H1 (cell line): ENCODE measurements at regions not wholly inside any gene's neighbourhood (a gene's known extent, or its start where the extent isn't known, plus 50 kb on each side); places are given as distances from the start of the nearest gene placed in this dataset.

Experiments
- CTCF ChIA-PET: fragments of 300-600 bp; sonication (Branson Sonifier 250); formaldehyde crosslinking; loops from one replicate; lab custom pipeline; 2021; ENCODE audit not compliant: partially characterized antibody; lab: Charles Lee
- POLR2A ChIA-PET: fragments of 300-600 bp; sonication (Branson Sonifier 250); formaldehyde crosslinking; loops from one replicate; lab custom pipeline; 2021; ENCODE audit warnings: inconsistent platforms; ENCODE audit not compliant: partially characterized antibody; lab: Charles Lee
- DNase-seq, 2 experiments: peaks; one replicate each; pipeline versions ENCODE4 v3.0.0 to v3.0.0-alpha.2; 2010 to 2022; ENCODE audit warnings: low spot score in 2 of 2, low read depth in 1 of 2, mixed read lengths in 1 of 2
- FAIRE-seq: peaks from 2 replicates; lab custom pipeline; 2011; peaks lifted over from hg19 to GRCh38; lab: Jason Lieb, UNC
- H2AFZ ChIP-seq: 2 replicates; pipeline ENCODE4 v1.8.1; 2012; ENCODE audit warnings: low read length, inconsistent platforms
- H2AK5ac ChIP-seq: 2 replicates; pipeline ENCODE4 v1.6.1; 2013; ENCODE audit warnings: low read depth, low read length
- H2BK120ac ChIP-seq: replicated peaks from 2 replicates; pipeline ENCODE3; 2013; ENCODE audit warnings: low read depth, low read length, inconsistent platforms
- H2BK12ac ChIP-seq: 2 replicates; pipeline ENCODE4 v1.6.1; 2013; ENCODE audit warnings: low read depth, low read length
- H2BK15ac ChIP-seq: 2 replicates; pipeline ENCODE4 v1.6.1; 2013; ENCODE audit warnings: low read length
- H2BK20ac ChIP-seq: 2 replicates; pipeline ENCODE4 v1.6.1; 2013; ENCODE audit warnings: low read length
- H2BK5ac ChIP-seq: 2 replicates; pipeline ENCODE4 v1.6.1; 2013; ENCODE audit warnings: low read depth, low read length
- H3K14ac ChIP-seq: 2 replicates; pipeline ENCODE4 v1.6.1; 2013; ENCODE audit warnings: inconsistent platforms; ENCODE audit not compliant: insufficient read length
- H3K18ac ChIP-seq: 2 replicates; pipeline ENCODE4 v1.6.1; 2013; ENCODE audit warnings: low read length; ENCODE audit errors: extremely low read depth
- H3K23ac ChIP-seq: 2 replicates; pipeline ENCODE4 v1.6.1; 2013; ENCODE audit warnings: inconsistent platforms; ENCODE audit not compliant: insufficient read length
- H3K23me2 ChIP-seq: 2 replicates; pipeline ENCODE4 v1.6.1; 2013; ENCODE audit warnings: low read depth, low read length
- H3K27ac ChIP-seq: 2 replicates; pipeline ENCODE4 v1.6.1; 2011; ENCODE audit warnings: low read depth, low read length, inconsistent platforms
- H3K27me3 ChIP-seq, 4 experiments: replicated peaks in 1 of 4; 1 replicate in 1 of 4; 2 replicates in 3 of 4; pipeline versions ENCODE4 v1.6.1 to v1.8.1; 2011 to 2013; ENCODE audit warnings: low read length in 3 of 4, mild to moderate bottlenecking in 3 of 4, inconsistent platforms in 2 of 4, mixed read lengths in 2 of 4, moderate library complexity in 1 of 4; ENCODE audit not compliant: control insufficient read depth in 3 of 4, insufficient read depth in 3 of 4; ENCODE audit errors: extremely low read depth in 1 of 4
- H3K36me3 ChIP-seq, 4 experiments: 2 replicates each; pipeline versions ENCODE4 v1.6.1 to v1.8.1; 2011 to 2013; ENCODE audit warnings: mild to moderate bottlenecking in 4 of 4, low read length in 3 of 4, moderate library complexity in 2 of 4, control low read depth in 1 of 4, inconsistent platforms in 1 of 4; ENCODE audit not compliant: insufficient read depth in 4 of 4, control insufficient read depth in 2 of 4
- H3K4ac ChIP-seq: replicated peaks from 2 replicates; pipeline ENCODE3; 2013; ENCODE audit warnings: low read length, low read depth, mixed read lengths, inconsistent platforms; ENCODE audit not compliant: insufficient read length
- H3K4me1 ChIP-seq, 4 experiments: replicated peaks in 1 of 4; 1 replicate in 1 of 4; 2 replicates in 3 of 4; pipeline versions ENCODE4 v1.6.1 to v1.8.1; 2011 to 2013; ENCODE audit warnings: low read length in 3 of 4, inconsistent platforms in 2 of 4, mixed read lengths in 1 of 4; ENCODE audit not compliant: insufficient read depth in 4 of 4, control insufficient read depth in 3 of 4
- H3K4me2 ChIP-seq, 2 experiments: 2 replicates each; pipeline versions ENCODE4 v1.6.1 to v1.8.1; 2011 to 2013; ENCODE audit warnings: low read depth in 2 of 2, low read length in 2 of 2, control low read depth in 1 of 2, inconsistent platforms in 1 of 2, mild to moderate bottlenecking in 1 of 2; ENCODE audit not compliant: insufficient read depth in 1 of 2
- H3K4me3 ChIP-seq, 4 experiments: fragments of 200-600, 300-600 bp in 1 of 4; sonication (generic), shearing (Covaris generic), sonication (Bioruptor Twin) in 1 of 4; 2 replicates each; pipeline versions ENCODE4 v1.5.1 to v1.8.1; 2011 to 2016; ENCODE audit warnings: low read length in 4 of 4, low read depth in 3 of 4, control low read depth in 2 of 4, inconsistent platforms in 2 of 4, mild to moderate bottlenecking in 2 of 4, mixed read lengths in 1 of 4, moderate library complexity in 1 of 4; ENCODE audit not compliant: insufficient read depth in 2 of 4; ENCODE audit errors: extremely low read depth in 1 of 4
- H3K56ac ChIP-seq: replicated peaks from 2 replicates; pipeline ENCODE3; 2013; ENCODE audit warnings: low read depth, mild to moderate bottlenecking, mixed read lengths, low read length, inconsistent platforms; ENCODE audit not compliant: insufficient read length
- H3K79me1 ChIP-seq: 2 replicates; pipeline ENCODE4 v1.6.1; 2013; ENCODE audit warnings: low read depth, low read length, control low read depth
- H3K79me2 ChIP-seq, 2 experiments: 2 replicates each; pipeline versions ENCODE4 v1.6.1 to v1.8.1; 2012 to 2013; ENCODE audit warnings: low read length in 2 of 2, mild to moderate bottlenecking in 2 of 2, inconsistent platforms in 1 of 2; ENCODE audit not compliant: insufficient read depth in 2 of 2, control insufficient read depth in 1 of 2
- H3K9ac ChIP-seq, 4 experiments: replicated peaks in 1 of 4; 1 replicate in 1 of 4; 2 replicates in 3 of 4; pipeline versions ENCODE4 v1.6.1 to v1.8.1; 2011 to 2013; ENCODE audit warnings: low read depth in 3 of 4, low read length in 3 of 4, control low read depth in 2 of 4, mild to moderate bottlenecking in 2 of 4, moderate library complexity in 2 of 4, inconsistent platforms in 1 of 4; ENCODE audit errors: extremely low read depth in 1 of 4
- H3K9me3 ChIP-seq, 2 experiments: 2 replicates each; pipeline versions ENCODE4 v1.6.1 to v1.8.1; 2012 to 2013; ENCODE audit warnings: mild to moderate bottlenecking in 2 of 2, moderate library complexity in 2 of 2, control low read depth in 1 of 2, inconsistent platforms in 1 of 2, low read depth in 1 of 2, low read length in 1 of 2, mixed read lengths in 1 of 2; ENCODE audit not compliant: insufficient read depth in 2 of 2
- H4K20me1 ChIP-seq, 2 experiments: replicated peaks in 1 of 2; 2 replicates each; pipeline versions ENCODE3 to v1.8.1; 2011 to 2013; ENCODE audit warnings: inconsistent platforms in 2 of 2, low read length in 2 of 2, mild to moderate bottlenecking in 1 of 2; ENCODE audit not compliant: insufficient read depth in 2 of 2, control insufficient read depth in 1 of 2
- H4K5ac ChIP-seq: 2 replicates; pipeline ENCODE4 v1.6.1; 2013; ENCODE audit warnings: low read length, low read depth, mixed read lengths, inconsistent platforms; ENCODE audit not compliant: insufficient read length
- H4K8ac ChIP-seq: 2 replicates; pipeline ENCODE4 v1.8.0; 2013; ENCODE audit warnings: mild to moderate bottlenecking, moderate library complexity, low read length, inconsistent platforms; ENCODE audit not compliant: insufficient read depth; ENCODE audit errors: extremely low read depth
- H4K91ac ChIP-seq: replicated peaks from 2 replicates; pipeline ENCODE3; 2013; ENCODE audit warnings: low read length, mixed read lengths, inconsistent platforms; ENCODE audit not compliant: insufficient read length
- CEBPB ChIP-seq: IDR thresholded peaks from 2 replicates; pipeline ENCODE4 v1.6.1; 2012; ENCODE audit warnings: low read depth, low read length
- HDAC2 ChIP-seq, 2 experiments: fragments of 300-600 bp in 1 of 2; sonication (generic) in 1 of 2; IDR thresholded peaks; 2 replicates each; pipeline ENCODE4 v1.6.1; 2011 to 2012; ENCODE audit warnings: low read depth in 2 of 2, low read length in 2 of 2, mild to moderate bottlenecking in 2 of 2, moderate library complexity in 2 of 2, borderline replicate concordance in 1 of 2, inconsistent platforms in 1 of 2
- MAFK ChIP-seq: IDR thresholded peaks from 2 replicates; pipeline ENCODE4 v1.6.1; 2012; ENCODE audit warnings: low read depth, mild to moderate bottlenecking, improper control_type of control experiment, low read length
- NRF1 ChIP-seq: IDR thresholded peaks from 2 replicates; pipeline ENCODE4 v1.6.1; 2011; ENCODE audit warnings: mild to moderate bottlenecking, low read depth, low read length, improper control_type of control experiment
- PHF8 ChIP-seq: fragments of 200-600 bp; sonication (generic); conservative IDR thresholded peaks from 2 replicates; pipeline ENCODE4 v1.7.1; 2012; ENCODE audit warnings: low read depth, mild to moderate bottlenecking, inconsistent platforms, low read length, moderate library complexity
- POLR2AphosphoS5 ChIP-seq: IDR thresholded peaks from 2 replicates; pipeline ENCODE4 v1.6.1; 2011; ENCODE audit warnings: low read depth, low read length
- RFX5 ChIP-seq: IDR thresholded peaks from 2 replicates; pipeline ENCODE4 v1.6.1; 2011; ENCODE audit warnings: low read depth, low read length, improper control_type of control experiment, borderline replicate concordance
- SIN3A ChIP-seq, 2 experiments: IDR thresholded peaks in 1 of 2; conservative IDR thresholded peaks in 1 of 2; 2 replicates each; pipeline ENCODE4 v1.6.1; 2011 to 2012; ENCODE audit warnings: low read length in 2 of 2, improper control_type of control experiment in 1 of 2, low read depth in 1 of 2, mild to moderate bottlenecking in 1 of 2
- SP2 ChIP-seq: IDR thresholded peaks from 2 replicates; pipeline ENCODE4 v1.6.1; 2012; ENCODE audit warnings: mild to moderate bottlenecking, low read length, inconsistent platforms
- TBP ChIP-seq: IDR thresholded peaks from 2 replicates; pipeline ENCODE4 v1.6.1; 2011; ENCODE audit warnings: low read depth, low read length, improper control_type of control experiment
- TEAD4 ChIP-seq: IDR thresholded peaks from 2 replicates; pipeline ENCODE4 v1.6.1; 2012; ENCODE audit warnings: low read depth, low read length, inconsistent platforms, mixed read lengths
- WGBS, 2 experiments: shearing (Covaris generic) in 1 of 2; methylation state at CpG; one replicate each; pipeline versions ENCODE4 v1.1.6 to v1.1.7; 2013 to 2015; ENCODE audit warnings: low lambda C conversion rate in 2 of 2, mixed read lengths in 2 of 2, inconsistent platforms in 1 of 2, low coverage in 1 of 2, missing lambda C conversion rate in 1 of 2; ENCODE audit not compliant: insufficient replicate concordance in 2 of 2, insufficient coverage in 1 of 2, insufficient read length in 1 of 2; ENCODE audit errors: extremely low coverage in 1 of 2, missing lambda C conversion rate in 1 of 2; 5-methylcytosine and 5-hydroxymethylcytosine counted together

DNA sequence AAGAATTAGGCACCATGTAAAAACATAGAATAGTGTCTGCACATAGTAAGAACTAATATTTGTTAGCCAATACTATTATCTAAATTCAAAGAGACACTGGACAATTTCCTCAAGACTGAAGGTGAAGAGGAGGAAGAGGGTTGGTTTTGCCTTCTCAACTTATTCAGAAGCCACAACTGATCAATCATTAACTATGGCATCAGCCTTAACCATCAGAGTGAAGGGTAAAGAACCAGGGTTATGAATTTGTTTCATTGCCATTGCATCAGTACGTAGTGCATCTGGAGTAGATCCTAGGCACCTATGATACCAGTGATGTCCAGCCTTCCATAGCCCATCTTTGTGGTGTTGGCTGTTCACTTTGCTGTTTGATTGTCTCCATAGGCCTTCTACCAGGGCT, 421.7 kb upstream of the DEPDC1 start:
- Histone ChIP-seq H2BK15ac (no peak overlapping the region), H2BK12ac (no peak overlapping the region), H3K9me3 (no peaks in the 10 kb centered on the region; a peak in 1 of 4 replicates), H3K79me2 (no peaks in the 10 kb centered on the region), H3K4me1 (no peaks in the 10 kb centered on the region; a peak in 1 of 7 replicates), H2BK120ac (no peak overlapping the region), H3K4ac (no peak overlapping the region), H3K27me3 (no peaks in the 10 kb centered on the region), H3K4me2 (no peak overlapping the region), H4K20me1 (no peaks in the 10 kb centered on the region), H2BK20ac (no peak overlapping the region), H2BK5ac (no peak overlapping the region), H3K27ac (no peak overlapping the region), H2AK5ac (no peak overlapping the region), H4K5ac (no peak overlapping the region), H2AFZ (no peak overlapping the region), H3K14ac (no peak overlapping the region), H3K23me2 (no peaks in the 10 kb centered on the region), H3K18ac (no peak overlapping the region), H4K91ac (no peak overlapping the region), H3K56ac (no peak overlapping the region), H3K23ac (no peak overlapping the region), H3K36me3 (no peaks in the 10 kb centered on the region), H4K8ac (no peak overlapping the region), H3K4me3 (no peak overlapping the region), H3K79me1 (no peaks in the 10 kb centered on the region), H3K9ac (no peak overlapping the region)
- TF ChIP-seq PHF8, result no peak
- no peak for TF ChIP-seq MAFK
- no peak for TF ChIP-seq RFX5
- TF ChIP-seq TEAD4, result no peak
- TF ChIP-seq SIN3A (conservative IDR thresholded peaks at IDR 0.05 in 1 of 2, IDR thresholded peaks at IDR 0.05 in 1 of 2; ENCODE audit: low read depth in 1 of 2, low read length in 2 of 2), result no peak
- TF ChIP-seq SP2, result no peak
- no peak for TF ChIP-seq CEBPB
- no peak for TF ChIP-seq POLR2AphosphoS5
- TF ChIP-seq TBP, result no peak
- TF ChIP-seq HDAC2 (IDR thresholded peaks at IDR 0.05; ENCODE audit: borderline replicate concordance in 1 of 2, low read depth in 2 of 2, low read length in 2 of 2), result no peak
- no peak for TF ChIP-seq NRF1
- CTCF ChIA-PET, result no interaction called here
- DNase-seq (no peak), FAIRE-seq (no peak)
- 100% methylated on average over 1 of the region's 1 CpG; no CpG with 5 or more reads in 1 of the 2 experiments for WGBS, 2 experiments
- POLR2A ChIA-PET, result no interaction called here
